ENCODE measurements at regions not wholly inside any gene's neighbourhood (a gene's known extent, or its start where the extent isn't known, plus 50 kb on each side); places are given as distances from the start of the nearest gene placed in this dataset.

DNA sequence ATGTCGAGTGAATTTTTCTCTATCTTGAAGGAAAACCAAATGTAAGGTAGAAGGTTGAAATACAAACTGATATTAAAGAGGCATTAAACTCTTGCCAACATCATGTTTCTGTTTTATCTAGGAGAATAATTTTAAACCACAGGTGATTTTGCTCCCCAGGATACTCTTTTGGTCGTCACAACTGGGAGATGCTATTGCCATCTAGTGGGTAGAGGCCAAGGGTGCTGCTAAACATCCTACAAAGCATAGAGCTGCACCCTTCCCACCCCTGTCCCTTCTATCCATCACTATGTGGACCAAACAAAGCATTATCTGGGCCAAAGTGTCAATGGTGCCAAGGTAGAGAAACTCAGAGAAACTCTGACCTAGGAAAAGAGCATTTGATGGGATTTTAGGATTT, 154.6 kb upstream of the MAGEB2 start:
- H4K20me1 ChIP-seq (ENCODE audit: insufficient read depth): no peaks in the 10 kb centered on the region
- no peaks in the 10 kb centered on the region for H3K79me2 ChIP-seq (ENCODE audit: insufficient read depth)
- peak; percentile 3 for DNase-seq
- ChIA-PET CTCF (interaction anchor here (0.6 to 1.1 kb wide), 3 partner anchors 10 to 1898 kb away, joined by 3 to 4 read pairs (median 3); no protein-coding TSS in a partner anchor), POLR2A (no interaction called here)
- no peak overlapping the region for H3K4me2 ChIP-seq
- H3K9me2 ChIP-seq: no peaks in the 10 kb centered on the region
- no peak overlapping the region for H2AFZ ChIP-seq (ENCODE audit: low read depth)
- H3F3A ChIP-seq (replicated peaks; ENCODE audit: insufficient read depth): peaks cover 8% of the 10 kb centered on the region
- no peak overlapping the region for H3K4me3 ChIP-seq (ENCODE audit: low read depth in 2 of 2, low read length in 1 of 2)
- H3K9me3 ChIP-seq: no peaks in the 10 kb centered on the region
- H3K27me3 ChIP-seq (ENCODE audit: insufficient read depth): no peaks in the 10 kb centered on the region
- H3K36me3 ChIP-seq (replicated peaks in 1 of 2; ENCODE audit: control insufficient read depth in 1 of 2, insufficient read depth in 2 of 2, low read length in 1 of 2): no peaks in the 10 kb centered on the region
- TF ChIP-seq, protein P1, sequence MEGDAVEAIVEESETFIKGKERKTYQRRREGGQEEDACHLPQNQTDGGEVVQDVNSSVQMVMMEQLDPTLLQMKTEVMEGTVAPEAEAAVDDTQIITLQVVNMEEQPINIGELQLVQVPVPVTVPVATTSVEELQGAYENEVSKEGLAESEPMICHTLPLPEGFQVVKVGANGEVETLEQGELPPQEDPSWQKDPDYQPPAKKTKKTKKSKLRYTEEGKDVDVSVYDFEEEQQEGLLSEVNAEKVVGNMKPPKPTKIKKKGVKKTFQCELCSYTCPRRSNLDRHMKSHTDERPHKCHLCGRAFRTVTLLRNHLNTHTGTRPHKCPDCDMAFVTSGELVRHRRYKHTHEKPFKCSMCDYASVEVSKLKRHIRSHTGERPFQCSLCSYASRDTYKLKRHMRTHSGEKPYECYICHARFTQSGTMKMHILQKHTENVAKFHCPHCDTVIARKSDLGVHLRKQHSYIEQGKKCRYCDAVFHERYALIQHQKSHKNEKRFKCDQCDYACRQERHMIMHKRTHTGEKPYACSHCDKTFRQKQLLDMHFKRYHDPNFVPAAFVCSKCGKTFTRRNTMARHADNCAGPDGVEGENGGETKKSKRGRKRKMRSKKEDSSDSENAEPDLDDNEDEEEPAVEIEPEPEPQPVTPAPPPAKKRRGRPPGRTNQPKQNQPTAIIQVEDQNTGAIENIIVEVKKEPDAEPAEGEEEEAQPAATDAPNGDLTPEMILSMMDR (IDR thresholded peaks at IDR 0.05): peak; percentile 74
- TF ChIP-seq EP300 (IDR thresholded peaks at IDR 0.05; ENCODE audit: borderline replicate concordance in 1 of 2, low read depth in 1 of 2, low read length in 1 of 2): no peak
- peak; percentile 56 for TF ChIP-seq RAD21 (IDR thresholded peaks at IDR 0.05; ENCODE audit: low read length)
- peak overlapping the region in 1 of 2 experiments; percentile 34; a peak in 1 of 4 replicates for H3K27ac ChIP-seq (ENCODE audit: low read depth in 2 of 2, low read length in 1 of 2)
- H3K9ac ChIP-seq: no peak overlapping the region
- H3K4me1 ChIP-seq (ENCODE audit: control insufficient read depth in 1 of 2, insufficient read depth in 2 of 2, low read depth in 1 of 2, low read length in 1 of 2): no peaks in the 10 kb centered on the region
- 17% methylated on average over 2 of the region's 2 CpGs for WGBS (ENCODE audit: low lambda C conversion rate)

DNA sequence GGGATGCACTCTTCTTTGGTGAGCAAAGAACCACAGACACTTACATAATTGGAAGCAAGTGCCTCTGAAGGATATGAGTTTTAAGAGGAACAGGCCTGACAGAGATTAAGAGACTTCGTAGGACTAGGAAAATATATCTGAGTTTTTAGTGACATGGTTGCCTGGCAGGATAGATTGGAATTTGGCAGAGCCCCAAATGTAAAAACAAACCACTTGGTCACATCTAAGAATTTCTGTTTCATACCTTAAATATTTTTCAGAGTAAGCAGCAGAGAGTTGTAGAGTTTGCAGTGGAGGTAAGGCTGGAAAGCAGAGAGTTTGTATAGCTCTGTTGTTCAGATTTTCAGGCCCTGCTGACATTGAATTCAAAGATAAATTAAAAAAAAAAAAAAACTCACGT, 150.1 kb upstream of the MAGEB2 start:
- peaks cover 14% of the 10 kb centered on the region for H3F3A ChIP-seq (replicated peaks; ENCODE audit: insufficient read depth)
- TF ChIP-seq TEAD4 (IDR thresholded peaks at IDR 0.05; ENCODE audit: borderline replicate concordance, insufficient read depth) (0 out of 2 replicates have a peak, but pooled peaks have one; percentile 12), EZH2phosphoT487 (IDR thresholded peaks at IDR 0.05; ENCODE audit: borderline replicate concordance, low read depth) (no peak), NFIC (IDR thresholded peaks at IDR 0.05; ENCODE audit: borderline replicate concordance) (peak; percentile 61; the same call in 1 of the 2 replicates), MEF2A (IDR thresholded peaks at IDR 0.05; ENCODE audit: borderline replicate concordance, low read depth) (no peak)
- TF ChIP-seq, protein P2, sequence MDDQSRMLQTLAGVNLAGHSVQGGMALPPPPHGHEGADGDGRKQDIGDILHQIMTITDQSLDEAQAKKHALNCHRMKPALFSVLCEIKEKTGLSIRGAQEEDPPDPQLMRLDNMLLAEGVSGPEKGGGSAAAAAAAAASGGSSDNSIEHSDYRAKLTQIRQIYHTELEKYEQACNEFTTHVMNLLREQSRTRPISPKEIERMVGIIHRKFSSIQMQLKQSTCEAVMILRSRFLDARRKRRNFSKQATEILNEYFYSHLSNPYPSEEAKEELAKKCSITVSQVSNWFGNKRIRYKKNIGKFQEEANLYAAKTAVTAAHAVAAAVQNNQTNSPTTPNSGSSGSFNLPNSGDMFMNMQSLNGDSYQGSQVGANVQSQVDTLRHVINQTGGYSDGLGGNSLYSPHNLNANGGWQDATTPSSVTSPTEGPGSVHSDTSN (IDR thresholded peaks at IDR 0.05): peak; percentile 57
- ChIA-PET POLR2A (no interaction called here), CTCF (interaction anchor here (1.1 kb wide), 1 partner anchor 9 kb away, joined by 3 read pairs; no protein-coding TSS in a partner anchor)
- no peak overlapping the region for H3K4me3 ChIP-seq (ENCODE audit: low read depth in 2 of 2, low read length in 1 of 2)
- 12% methylated on average over 2 of the region's 2 CpGs for WGBS (ENCODE audit: low lambda C conversion rate)
- 0 out of 2 replicates have a peak, but pooled peaks cover 3% of the 10 kb centered on the region for H3K9me3 ChIP-seq
- no peaks in the 10 kb centered on the region for H3K79me2 ChIP-seq (ENCODE audit: insufficient read depth)
- H3K4me2 ChIP-seq: no peak overlapping the region
- H3K9me2 ChIP-seq: no peaks in the 10 kb centered on the region
- no peaks in the 10 kb centered on the region for H4K20me1 ChIP-seq (ENCODE audit: insufficient read depth)
- H3K4me1 ChIP-seq (ENCODE audit: control insufficient read depth in 1 of 2, insufficient read depth in 2 of 2, low read depth in 1 of 2, low read length in 1 of 2): no peaks in the 10 kb centered on the region
- H3K27ac ChIP-seq (ENCODE audit: low read depth in 2 of 2, low read length in 1 of 2): peak overlapping the region; percentile 24 to 65; a peak in 2 of 4 replicates
- 0 out of 2 replicates have a peak overlapping the region, but pooled peaks have one; percentile 43 for H2AFZ ChIP-seq (ENCODE audit: low read depth)
- no peak for DNase-seq
- H3K27me3 ChIP-seq (ENCODE audit: insufficient read depth): no peaks in the 10 kb centered on the region
- H3K36me3 ChIP-seq (replicated peaks in 1 of 2; ENCODE audit: control insufficient read depth in 1 of 2, insufficient read depth in 2 of 2, low read length in 1 of 2): no peaks in the 10 kb centered on the region
- H3K9ac ChIP-seq: no peak overlapping the region

DNA sequence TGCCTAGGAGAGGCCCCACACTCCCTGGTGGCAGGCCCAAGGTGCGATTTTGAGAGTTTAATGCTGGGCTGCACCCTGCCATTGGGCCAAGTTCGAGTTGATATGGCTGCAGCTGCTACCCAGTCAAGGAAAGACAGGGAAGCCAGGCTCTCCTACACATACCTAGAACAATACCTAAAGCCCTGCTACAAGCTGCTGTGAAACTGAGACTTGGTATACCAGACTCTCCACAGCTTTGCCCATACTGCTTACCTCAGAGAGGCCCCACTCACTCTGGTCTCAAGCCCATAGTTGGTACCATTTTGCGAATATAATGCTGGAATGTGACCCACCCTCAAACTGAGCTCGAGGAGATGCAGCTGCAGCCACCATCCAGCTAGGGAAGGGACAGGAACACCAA, 147.7 kb upstream of the MAGEB2 start:
- Histone ChIP-seq H3F3A (replicated peaks; ENCODE audit: insufficient read depth) (peaks cover 14% of the 10 kb centered on the region), H3K4me1 (ENCODE audit: control insufficient read depth in 1 of 2, insufficient read depth in 2 of 2, low read depth in 1 of 2, low read length in 1 of 2) (no peaks in the 10 kb centered on the region), H3K27ac (ENCODE audit: low read depth in 2 of 2, low read length in 1 of 2) (no peak overlapping the region), H3K9me2 (no peaks in the 10 kb centered on the region), H2AFZ (ENCODE audit: low read depth) (no peak overlapping the region), H3K79me2 (ENCODE audit: insufficient read depth) (no peaks in the 10 kb centered on the region), H3K27me3 (ENCODE audit: insufficient read depth) (no peaks in the 10 kb centered on the region), H3K36me3 (replicated peaks in 1 of 2; ENCODE audit: control insufficient read depth in 1 of 2, insufficient read depth in 2 of 2, low read length in 1 of 2) (no peaks in the 10 kb centered on the region), H3K4me3 (ENCODE audit: low read depth in 2 of 2, low read length in 1 of 2) (no peak overlapping the region), H4K20me1 (ENCODE audit: insufficient read depth) (no peaks in the 10 kb centered on the region), H3K9me3 (0 out of 2 replicates have a peak, but pooled peaks cover 3% of the 10 kb centered on the region), H3K4me2 (no peak overlapping the region), H3K9ac (no peak overlapping the region)
- TF ChIP-seq, protein P2 (IDR thresholded peaks at IDR 0.05): no peak
- TF ChIP-seq EP300 (IDR thresholded peaks at IDR 0.05; ENCODE audit: borderline replicate concordance in 1 of 2, low read depth in 1 of 2, low read length in 1 of 2) (no peak), FOSL2 (IDR thresholded peaks at IDR 0.05; ENCODE audit: borderline replicate concordance, low read depth) (no peak), RCOR1 (IDR thresholded peaks at IDR 0.05; ENCODE audit: low read length) (no peak)
- WGBS (ENCODE audit: low lambda C conversion rate): 14% methylated on average over 2 of the region's 4 CpGs
- no peak for DNase-seq
- POLR2A ChIA-PET: no interaction called here
- CTCF ChIA-PET: no interaction called here

Measured in SK-N-SH (cell line).